ENCODE measurements at regions not wholly inside any gene's neighbourhood (a gene's known extent, or its start where the extent isn't known, plus 50 kb on each side); places are given as distances from the start of the nearest gene placed in this dataset.

- TF ChIP-seq POLR2A (IDR thresholded peaks at IDR 0.05; ENCODE audit: low read depth, low read length) (no peak), POLR2AphosphoS5 (IDR thresholded peaks at IDR 0.05; ENCODE audit: low read depth, low read length) (no peak)
Measured at GRCh38 chr2:208584378-208584985, 177.9 kb downstream of the PTH2R start.

All from GM12892 (cell line).